Pancreas (tissue), 10 donors: ENCODE measurements at regions not wholly inside any gene's neighbourhood (a gene's known extent, or its start where the extent isn't known, plus 50 kb on each side); places are given as distances from the start of the nearest gene placed in this dataset.

Experiments used
- ATAC-seq, 4 donors: fragments of 200-7000 bp; cut with Tn5 transposase; one replicate each; pipeline versions ENCODE4 v1.8.0 to v1.9.1; 2020; ENCODE audit warnings: mild to moderate bottlenecking in 4 of 4, moderate library complexity in 4 of 4
- DNase-seq, 6 donors: peaks; one replicate each; pipeline ENCODE4 v3.0.0-alpha.2; 2020
- FAIRE-seq: peaks from 2 replicates; lab custom pipeline; 2012; peaks lifted over from hg19 to GRCh38; lab: Jason Lieb, UNC
- H3K27ac ChIP-seq, 4 donors: fragments of 200-600 bp; sonication (generic); 1 replicate in 3 of 4; 2 replicates in 1 of 4; pipeline versions ENCODE4 v1.5.0 to v1.8.0; 2020
- H3K27me3 ChIP-seq, 4 donors: fragments of 200-600 bp; one replicate each; pipeline ENCODE4 v1.8.0; 2021
- H3K36me3 ChIP-seq, 3 donors: fragments of 200-600 bp; sonication (generic) in 1 of 3; one replicate each; pipeline versions ENCODE4 v1.5.0 to v1.8.0; 2020 to 2021
- H3K4me1 ChIP-seq, 3 donors: fragments of 200-600 bp; one replicate each; pipeline ENCODE4 v1.8.0; 2021
- H3K4me3 ChIP-seq, 4 donors: fragments of 200-600 bp; sonication (generic) in 2 of 4; one replicate each; pipeline versions ENCODE4 v1.5.0 to v1.8.0; 2020 to 2021
- H3K9me3 ChIP-seq, 4 donors: fragments of 200-600 bp; one replicate each; pipeline ENCODE4 v1.8.0; 2021
- WGBS, 2 donors: extraction: QIAGEN DNeasy Blood & Tissue Kit; methylation state at CpG; one replicate each; pipeline ENCODE4 v1.1.7; 2013; 5-methylcytosine and 5-hydroxymethylcytosine counted together
- intact Hi-C, 3 donors: fragments of 100-400 bp; cut with DNase I; formaldehyde crosslinking; loops; one replicate each; pipeline versions ENCODE4 v1.11.1 to v1.14.2; 2022
- TF ChIP-seq, protein P1 (sequence below), 4 donors: fragments of 200-600 bp; sonication (generic) in 3 of 4; IDR thresholded peaks; one replicate each; pipeline versions ENCODE4 v1.5.0 to v1.8.0; 2021; ENCODE audit warnings: antibody characterized with exemption in 4 of 4
- donor health status: healthy with polysubstance abuse.
- donor health status: DM: no; HTN: no; CAD: no; lungs with moderate emphysema.
- donor health status: DM: no; HTN: no; CAD: no.
- donor health status: control.
- donor health status: control.
- donor health status: Bipolar disorder and iron deficiency.
- donor health status: DM: yes; HTN: yes; CAD: no.
- donor health status: DM: no; HTN: no; CAD: no.
- donor health status: DM: no; HTN: no; CAD: no.
- donor health status: DM: yes; HTN: yes; CAD: no.

DNA sequence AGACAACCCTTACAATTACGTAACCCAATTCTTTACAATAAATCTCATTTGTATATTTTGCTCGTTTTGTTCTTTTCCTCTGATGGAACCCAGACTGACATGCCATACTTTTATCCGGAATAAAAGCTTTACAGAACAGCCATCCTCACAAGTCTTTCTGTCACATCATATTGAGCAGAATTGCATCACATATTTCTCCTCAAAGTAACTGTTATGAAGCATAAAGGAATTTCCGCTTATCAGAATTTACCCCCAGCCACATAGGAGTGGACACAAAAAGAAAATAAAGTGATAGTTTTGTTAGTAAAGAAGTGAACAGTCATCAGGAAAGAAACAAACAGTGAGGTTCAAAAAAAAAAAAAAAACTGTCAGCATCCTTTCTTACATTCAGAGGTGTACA lies 539.5 kb upstream of the LUZP2 start:
- DNase-seq (no peak), ATAC-seq (no peak), FAIRE-seq (no peak)
- TF ChIP-seq, protein P1, sequence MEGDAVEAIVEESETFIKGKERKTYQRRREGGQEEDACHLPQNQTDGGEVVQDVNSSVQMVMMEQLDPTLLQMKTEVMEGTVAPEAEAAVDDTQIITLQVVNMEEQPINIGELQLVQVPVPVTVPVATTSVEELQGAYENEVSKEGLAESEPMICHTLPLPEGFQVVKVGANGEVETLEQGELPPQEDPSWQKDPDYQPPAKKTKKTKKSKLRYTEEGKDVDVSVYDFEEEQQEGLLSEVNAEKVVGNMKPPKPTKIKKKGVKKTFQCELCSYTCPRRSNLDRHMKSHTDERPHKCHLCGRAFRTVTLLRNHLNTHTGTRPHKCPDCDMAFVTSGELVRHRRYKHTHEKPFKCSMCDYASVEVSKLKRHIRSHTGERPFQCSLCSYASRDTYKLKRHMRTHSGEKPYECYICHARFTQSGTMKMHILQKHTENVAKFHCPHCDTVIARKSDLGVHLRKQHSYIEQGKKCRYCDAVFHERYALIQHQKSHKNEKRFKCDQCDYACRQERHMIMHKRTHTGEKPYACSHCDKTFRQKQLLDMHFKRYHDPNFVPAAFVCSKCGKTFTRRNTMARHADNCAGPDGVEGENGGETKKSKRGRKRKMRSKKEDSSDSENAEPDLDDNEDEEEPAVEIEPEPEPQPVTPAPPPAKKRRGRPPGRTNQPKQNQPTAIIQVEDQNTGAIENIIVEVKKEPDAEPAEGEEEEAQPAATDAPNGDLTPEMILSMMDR (IDR thresholded peaks at IDR 0.05): no peak
- intact Hi-C loops: no loop called here
- Histone ChIP-seq H3K9me3 (no peaks in the 10 kb centered on the region), H3K27me3 (no peaks in the 10 kb centered on the region), H3K4me1 (no peaks in the 10 kb centered on the region), H3K27ac (no peak overlapping the region), H3K36me3 (no peaks in the 10 kb centered on the region), H3K4me3 (no peak overlapping the region)
- 71 to 79% methylated on average over 4 of the region's 4 CpGs for WGBS, 2 donors

DNA sequence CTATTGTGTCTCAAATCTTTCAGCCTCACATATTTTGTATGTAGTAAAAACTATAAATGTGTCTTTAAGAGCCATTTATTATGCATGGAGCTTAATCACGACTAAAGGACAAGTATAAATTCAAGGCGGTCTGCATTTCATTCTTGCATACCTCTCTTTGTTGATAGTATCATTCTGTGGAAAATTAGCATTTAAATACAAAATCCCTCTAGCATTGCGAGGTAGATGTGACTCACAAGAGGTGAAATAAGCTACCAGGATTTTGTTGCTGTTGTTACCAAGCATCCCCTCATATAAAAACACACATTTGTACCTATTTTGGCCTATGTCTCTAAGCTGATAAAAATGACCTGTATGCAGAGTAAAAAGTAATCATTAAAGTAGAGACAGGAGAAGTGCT lies 537.4 kb upstream of the LUZP2 start:
- WGBS, 2 donors: 70 to 71% methylated on average over 3 of the region's 3 CpGs
- ATAC-seq (no peak), FAIRE-seq (no peak), DNase-seq (no peak)
- TF ChIP-seq, protein P1 (IDR thresholded peaks at IDR 0.05): no peak
- Histone ChIP-seq H3K27me3 (no peaks in the 10 kb centered on the region), H3K27ac (no peak overlapping the region), H3K4me1 (no peaks in the 10 kb centered on the region), H3K4me3 (no peak overlapping the region), H3K36me3 (no peaks in the 10 kb centered on the region), H3K9me3 (no peaks in the 10 kb centered on the region)
- intact Hi-C loops: no loop called here

DNA sequence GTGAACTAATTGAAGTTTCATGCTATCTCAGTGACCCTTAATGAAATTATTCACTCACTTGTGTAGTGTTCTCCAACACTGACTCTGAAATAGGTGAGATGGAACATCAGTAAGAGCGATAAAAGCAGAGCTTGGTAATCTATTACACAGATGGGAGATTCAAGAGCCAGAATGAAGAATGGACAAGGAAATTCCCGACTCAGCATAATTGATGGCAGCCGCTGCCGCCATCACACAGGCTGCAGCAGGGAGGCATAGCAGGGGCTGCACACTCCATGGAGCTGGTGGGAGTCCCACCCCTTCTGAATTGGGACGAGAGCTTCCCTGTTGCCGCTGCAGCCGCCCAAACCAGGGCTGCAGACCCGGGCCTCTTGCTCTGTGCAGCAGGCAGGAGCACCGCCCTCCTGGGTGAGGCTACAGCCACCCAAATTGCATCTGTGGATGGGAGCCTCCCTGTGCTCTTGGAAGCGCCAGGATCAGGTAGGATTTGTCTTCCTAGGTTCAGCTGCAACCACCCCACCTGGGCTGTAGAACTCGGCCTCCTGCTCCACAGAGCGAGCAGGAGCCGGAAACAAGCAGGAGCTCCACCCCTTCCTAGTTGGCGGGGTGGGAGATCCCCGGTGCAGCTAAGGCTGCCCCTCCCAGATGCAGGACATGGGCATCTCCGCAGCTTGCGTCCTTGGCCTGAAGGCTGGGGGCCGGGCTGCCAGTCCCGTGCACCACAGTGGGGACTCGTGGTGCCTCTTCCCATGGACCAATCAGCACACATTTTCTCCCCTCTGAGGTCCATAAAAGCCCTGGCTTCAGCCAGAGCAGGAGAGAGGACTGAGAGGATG lies 535.1 kb upstream of the LUZP2 start:
- TF ChIP-seq, protein P1 (IDR thresholded peaks at IDR 0.05): no peak
- H3K4me1 ChIP-seq: no peaks in the 10 kb centered on the region
- FAIRE-seq (no peak), DNase-seq (peak in 1 of 6 donors; percentile 55), ATAC-seq (no peak)
- no peaks in the 10 kb centered on the region for H3K9me3 ChIP-seq
- H3K27ac ChIP-seq: no peak overlapping the region
- no peaks in the 10 kb centered on the region for H3K27me3 ChIP-seq
- H3K36me3 ChIP-seq: no peaks in the 10 kb centered on the region
- WGBS, 2 donors: 82 to 89% methylated on average over 20 of the region's 20 CpGs
- no peak overlapping the region for H3K4me3 ChIP-seq
- intact Hi-C loops: no loop called here

DNA sequence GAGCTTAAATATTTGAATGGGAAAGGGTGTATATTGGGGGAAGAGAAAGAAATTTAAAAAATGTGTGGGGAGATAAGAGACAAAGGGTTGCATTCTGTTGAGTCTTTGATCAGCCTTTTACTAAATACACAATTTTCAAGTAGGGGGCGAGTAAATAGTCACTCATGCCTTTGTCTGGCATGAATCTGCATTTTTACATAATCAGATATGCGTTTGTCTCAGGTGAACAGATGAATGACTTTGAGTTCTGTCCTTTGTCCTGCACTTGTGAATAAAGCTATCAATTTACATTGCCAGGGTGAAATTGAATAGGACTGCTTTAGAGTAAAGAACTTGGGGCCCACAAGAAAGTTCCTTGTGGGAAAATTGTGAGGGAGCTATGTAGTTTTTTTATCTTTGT lies 523.6 kb upstream of the LUZP2 start:
- Histone ChIP-seq H3K4me1 (no peaks in the 10 kb centered on the region), H3K9me3 (no peaks in the 10 kb centered on the region), H3K27me3 (no peaks in the 10 kb centered on the region), H3K4me3 (no peak overlapping the region), H3K27ac (no peak overlapping the region), H3K36me3 (no peaks in the 10 kb centered on the region)
- intact Hi-C loops: no loop called here
- ATAC-seq (no peak), FAIRE-seq (no peak), DNase-seq (no peak)
- TF ChIP-seq, protein P1 (IDR thresholded peaks at IDR 0.05): no peak
- WGBS, 2 donors: 33% methylated on average over 2 of the region's 2 CpGs

DNA sequence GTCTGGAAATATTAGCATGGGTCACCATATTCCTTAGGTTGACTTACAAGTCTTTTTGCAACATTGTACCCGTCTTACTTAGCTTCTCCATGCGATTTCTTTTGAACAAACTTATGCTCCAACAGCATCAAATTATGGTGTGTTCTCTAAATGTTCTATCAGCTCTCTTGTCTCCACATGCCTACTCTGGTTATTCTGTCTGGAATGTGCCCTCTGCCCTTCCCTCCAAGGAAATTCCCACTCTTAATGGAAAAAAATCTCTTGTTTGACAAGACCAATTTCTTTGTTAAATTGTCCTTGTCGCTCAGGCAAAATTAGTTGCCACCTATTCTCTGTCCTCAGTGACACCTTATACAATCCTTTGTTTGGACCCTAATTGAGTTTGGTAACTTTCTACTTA lies 522.8 kb upstream of the LUZP2 start:
- H3K9me3 ChIP-seq: no peaks in the 10 kb centered on the region
- TF ChIP-seq, protein P1 (IDR thresholded peaks at IDR 0.05): no peak
- intact Hi-C loops: no loop called here
- no peaks in the 10 kb centered on the region for H3K4me1 ChIP-seq
- no peak overlapping the region for H3K4me3 ChIP-seq
- no peaks in the 10 kb centered on the region for H3K36me3 ChIP-seq
- WGBS, 2 donors: 40 to 53% methylated on average over 3 of the region's 3 CpGs
- no peaks in the 10 kb centered on the region for H3K27me3 ChIP-seq
- DNase-seq: no peak
- ATAC-seq: no peak
- FAIRE-seq: no peak
- H3K27ac ChIP-seq: no peak overlapping the region
